Renal pelvis (tissue), 1 donor: ENCODE measurements at regions not wholly inside any gene's neighbourhood (a gene's known extent, or its start where the extent isn't known, plus 50 kb on each side); places are given as distances from the start of the nearest gene placed in this dataset.

Experiments
- DNase-seq: peaks from one replicate; pipeline ENCODE4 v3.0.0-alpha.2; 2013

DNA sequence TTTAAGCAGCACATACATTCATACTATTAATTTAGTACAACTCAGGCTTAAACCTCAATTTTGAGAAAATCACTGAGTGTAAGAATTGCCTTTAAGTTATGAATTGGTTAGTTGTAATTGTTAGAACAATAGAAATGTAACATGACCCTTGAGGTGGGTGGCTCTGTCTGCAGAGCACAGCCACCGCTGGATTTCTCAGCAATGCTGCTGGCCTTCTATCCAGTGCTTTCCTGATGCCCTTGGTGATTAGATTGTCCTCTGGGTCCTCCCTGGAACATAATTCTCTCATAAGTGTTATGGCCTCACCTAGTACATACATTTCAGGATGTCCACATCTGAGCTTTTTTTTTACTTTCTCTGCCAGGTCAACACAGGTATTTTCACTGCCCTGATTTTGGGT is 213.2 kb downstream of the SLC7A11 start:
- no peak for DNase-seq

DNA sequence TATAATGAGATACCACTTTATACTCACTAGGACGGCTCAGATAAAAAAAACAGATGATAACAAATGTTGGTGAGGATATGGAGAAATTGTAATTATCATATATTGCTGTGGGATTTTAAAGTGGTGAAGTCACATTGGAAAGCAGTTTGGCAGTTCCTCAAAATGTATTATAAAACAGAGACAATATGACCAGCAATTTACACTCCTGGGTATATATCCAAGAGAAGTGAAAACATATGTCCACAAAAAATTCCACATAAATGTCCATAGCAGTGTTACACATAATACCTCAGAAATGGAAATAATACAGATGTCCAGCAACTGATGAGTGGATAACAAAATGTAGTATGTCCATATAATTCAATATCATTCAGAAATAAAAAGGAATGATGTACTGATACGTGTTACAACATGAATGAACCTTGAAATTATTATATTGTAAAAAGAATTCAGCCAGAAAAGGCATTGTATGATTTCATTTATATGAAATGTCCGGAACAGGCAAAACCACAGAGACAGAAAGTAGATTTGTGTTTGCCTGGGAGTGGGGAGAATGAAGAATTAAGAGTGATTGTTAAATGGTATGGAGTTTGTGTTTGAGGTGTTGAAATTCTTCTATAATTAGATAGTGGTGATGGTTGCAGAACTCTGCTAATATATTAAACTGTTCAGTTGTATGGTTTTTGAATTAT is 220.9 kb downstream of the SLC7A11 start:
- no peak for DNase-seq

DNA sequence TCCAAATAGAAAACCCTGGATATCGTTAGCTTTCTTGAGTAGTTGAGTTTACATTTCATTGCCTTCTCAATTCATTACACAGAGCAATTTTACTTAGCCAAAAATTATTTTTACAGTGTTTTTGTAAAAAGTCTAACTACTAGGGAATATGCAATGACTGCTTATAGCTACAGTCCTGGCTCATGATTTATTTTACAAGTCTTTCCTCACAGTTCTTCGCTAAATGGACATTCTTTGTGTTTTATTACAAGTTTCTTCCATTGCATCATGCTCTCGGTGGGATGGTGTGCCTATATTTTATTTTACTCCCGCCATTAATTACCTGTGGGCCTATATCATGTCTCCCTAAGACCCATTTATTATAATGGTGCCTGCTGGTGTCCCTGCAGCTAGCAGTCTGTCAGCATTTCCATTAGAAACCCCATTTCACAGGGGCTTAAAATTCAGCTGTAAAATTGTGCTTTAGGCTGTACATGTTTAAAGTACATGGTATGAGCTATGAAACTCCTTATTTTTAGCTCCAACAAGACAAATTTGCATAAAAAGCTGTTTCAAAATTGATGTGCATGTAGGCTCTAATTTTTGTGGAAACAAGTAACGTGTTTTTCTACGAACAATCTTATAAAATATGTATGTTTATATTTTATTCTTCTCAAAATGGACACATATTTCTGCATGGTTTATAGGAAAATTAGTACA is 227.4 kb downstream of the SLC7A11 start:
- no peak for DNase-seq

DNA sequence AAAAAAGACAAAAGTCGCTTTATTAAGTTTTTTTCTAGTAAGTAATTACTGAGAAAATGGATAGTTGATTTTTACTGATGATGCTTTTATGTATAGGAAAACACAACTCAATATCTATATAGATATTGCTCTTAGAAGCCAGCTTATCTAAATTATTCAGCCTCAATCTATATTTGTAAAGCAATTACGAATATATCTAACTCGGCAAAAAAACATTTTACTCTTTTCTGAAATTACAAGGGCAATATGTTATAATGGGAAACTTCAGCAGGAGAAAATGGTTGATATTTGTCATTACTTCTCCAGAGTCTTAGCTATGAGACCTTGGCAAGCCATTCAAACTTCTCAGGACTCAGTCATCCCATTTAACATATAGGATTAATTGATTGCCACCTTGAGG is 228.5 kb downstream of the SLC7A11 start:
- DNase-seq, result no peak

DNA sequence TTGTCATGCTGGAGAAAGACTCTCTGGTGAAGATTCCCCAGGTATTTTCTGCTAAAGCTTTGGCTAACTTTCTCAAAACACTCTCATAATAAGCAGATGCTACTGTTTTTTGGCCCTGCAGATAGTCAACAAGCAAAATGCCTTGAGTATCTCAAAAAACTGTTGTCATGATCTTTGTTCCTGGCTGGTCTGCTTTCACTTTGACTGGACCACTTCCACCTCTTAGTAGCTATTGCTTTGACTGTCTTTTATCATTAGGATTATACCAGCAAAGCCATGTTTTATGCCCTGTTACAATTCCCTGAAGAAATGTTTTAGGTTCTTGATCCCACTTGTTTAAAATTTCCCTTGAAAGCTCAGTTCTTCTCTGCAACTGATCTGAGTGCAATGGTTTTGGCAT is 231.5 kb downstream of the SLC7A11 start:
- no peak for DNase-seq

DNA sequence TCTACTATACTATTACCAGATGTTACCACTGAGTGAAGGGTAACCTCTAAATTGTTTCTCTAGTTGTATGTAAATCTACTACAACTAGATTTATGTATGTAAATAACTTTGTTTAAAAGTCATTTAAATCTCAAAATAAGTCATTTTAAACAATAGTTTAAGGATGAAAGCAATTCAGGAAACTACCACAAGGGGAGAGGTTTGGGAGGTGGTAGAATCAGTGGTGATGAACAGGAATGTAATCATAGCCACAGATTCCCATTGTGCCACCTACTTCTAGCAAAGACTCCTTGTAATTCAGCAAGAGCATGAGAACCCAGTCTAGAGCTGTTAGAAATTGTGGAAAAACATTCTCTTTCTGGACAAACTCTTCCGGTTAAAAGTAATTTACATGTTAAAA is 234.6 kb downstream of the SLC7A11 start:
- no peak for DNase-seq

DNA sequence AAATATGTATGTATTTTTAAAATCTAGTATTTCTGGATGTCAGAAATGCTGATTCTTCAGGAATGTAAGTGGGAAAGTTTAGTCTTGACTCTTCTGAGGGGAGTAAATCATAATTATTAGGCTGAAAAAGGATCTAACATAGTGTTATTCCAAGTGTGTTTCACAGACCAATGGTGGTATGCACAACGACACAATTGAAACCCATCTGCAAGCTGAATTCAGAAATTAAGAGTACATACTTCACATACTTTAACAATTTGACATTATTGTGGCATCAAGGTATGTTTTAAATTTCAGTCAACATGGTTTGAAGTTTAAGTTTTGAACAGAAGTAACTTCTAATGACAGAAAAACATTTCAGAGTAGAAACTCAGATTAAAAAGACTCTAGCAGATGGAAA is 236.7 kb downstream of the SLC7A11 start:
- no peak for DNase-seq

DNA sequence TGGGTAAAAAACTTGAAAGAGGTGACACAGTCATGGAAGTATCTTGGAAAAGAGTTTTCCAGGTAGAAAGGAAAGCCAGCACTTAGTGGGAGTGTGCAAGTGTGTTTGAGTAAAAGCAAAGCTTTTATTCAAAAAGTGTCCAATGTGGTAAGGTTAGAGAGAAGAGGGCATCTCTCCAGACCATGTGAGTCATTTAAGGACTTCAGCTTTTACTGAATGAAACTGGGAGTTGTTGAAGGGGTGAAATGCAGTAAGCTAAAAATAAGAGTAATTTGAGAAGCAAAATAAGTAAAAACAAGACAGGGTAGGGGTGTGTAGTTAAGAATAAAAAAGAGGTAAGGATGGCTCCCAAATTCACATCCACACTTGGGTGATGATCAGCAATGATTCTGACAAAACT is 238.9 kb downstream of the SLC7A11 start:
- DNase-seq, result no peak

DNA sequence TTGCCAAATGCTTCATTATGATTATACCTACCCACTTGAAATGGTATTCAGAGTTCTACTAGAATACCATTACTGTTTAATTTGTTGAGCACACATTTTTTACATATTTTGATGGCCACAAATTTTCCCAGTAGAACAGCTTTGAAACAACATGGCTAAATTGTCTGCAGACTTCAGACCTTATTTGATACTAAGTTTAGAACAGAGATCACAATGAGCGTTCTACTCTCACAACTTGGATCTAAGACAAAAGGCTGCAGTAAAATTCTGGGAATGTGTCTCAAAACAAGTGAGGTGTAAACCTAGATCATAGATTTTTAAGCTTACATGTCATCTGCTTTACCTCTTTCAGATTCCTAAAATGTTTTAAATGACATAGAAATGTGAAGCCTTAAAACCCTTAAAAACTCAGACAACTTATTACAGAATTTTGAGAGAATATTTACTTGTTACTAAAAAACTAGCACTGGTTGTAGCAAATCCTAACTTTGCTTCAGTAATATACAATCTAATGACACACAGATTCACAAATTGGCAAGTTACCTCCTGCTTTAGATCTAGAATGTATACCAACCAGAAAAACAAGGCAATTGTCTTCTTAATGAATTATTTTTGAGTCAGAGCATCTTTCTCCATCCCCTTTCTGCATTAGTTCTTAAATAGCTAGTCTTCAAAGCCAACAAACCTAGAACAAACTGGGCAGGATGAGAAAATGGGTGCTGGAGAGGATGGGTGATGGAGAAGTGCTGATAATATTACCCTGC is 243.3 kb downstream of the SLC7A11 start:
- no peak for DNase-seq

DNA sequence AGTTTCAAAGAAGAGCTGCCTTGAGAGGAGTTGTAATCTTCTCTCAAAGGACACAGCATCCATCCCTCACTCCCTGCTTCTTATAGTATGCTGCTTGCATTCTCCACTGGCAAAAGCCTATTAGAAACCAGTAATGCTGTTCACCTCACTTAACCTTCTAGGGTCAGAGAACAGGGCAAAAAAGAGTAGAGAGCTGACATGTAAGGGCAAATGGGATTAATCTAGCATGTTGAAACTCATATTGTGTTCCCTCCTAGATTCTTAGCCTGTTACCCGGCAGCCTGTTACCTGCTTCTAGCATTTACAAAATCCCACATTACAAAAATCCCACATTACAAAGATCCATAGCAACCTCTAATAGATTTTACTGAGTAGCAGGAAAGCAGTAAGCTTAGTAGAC is 244.7 kb downstream of the SLC7A11 start:
- DNase-seq, result no peak

DNA sequence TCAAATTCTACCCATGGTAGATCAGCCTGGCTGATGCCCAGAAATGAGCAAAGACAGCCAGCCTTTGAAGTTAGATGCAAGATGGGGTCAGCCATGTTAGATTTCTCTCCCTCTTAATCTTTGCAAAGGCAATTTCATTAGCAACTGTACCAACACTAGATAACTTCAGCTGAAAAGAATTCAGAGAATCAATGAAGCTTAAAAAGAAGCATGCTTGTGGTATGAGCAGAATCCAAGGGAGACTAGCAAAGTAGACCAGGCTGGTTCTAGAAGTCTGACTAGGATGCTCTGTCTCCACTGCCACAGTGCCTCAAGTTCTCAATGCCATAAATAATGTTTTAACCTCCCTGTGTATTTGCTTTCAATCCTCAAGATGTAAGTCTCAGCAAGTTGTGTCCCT is 247.3 kb downstream of the SLC7A11 start:
- no peak for DNase-seq

DNA sequence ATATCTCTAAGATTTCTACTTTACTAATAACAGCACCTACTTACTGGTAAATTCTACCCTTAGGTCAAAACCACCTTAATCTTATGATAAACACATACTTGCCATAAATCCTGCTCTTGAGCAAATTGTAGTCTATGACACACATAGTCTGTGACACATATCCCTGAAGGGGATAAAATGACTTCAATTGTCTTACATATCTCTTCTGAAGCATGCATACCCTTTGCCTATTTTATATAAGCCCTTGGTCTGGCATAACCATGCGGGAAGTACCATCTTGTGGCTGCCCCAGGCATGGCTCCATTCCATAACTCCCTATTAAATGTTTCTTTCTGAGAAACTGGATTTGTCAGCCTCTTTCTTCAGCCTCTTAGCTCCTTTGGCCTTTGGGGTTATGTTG is 248.9 kb downstream of the SLC7A11 start:
- no peak for DNase-seq

DNA sequence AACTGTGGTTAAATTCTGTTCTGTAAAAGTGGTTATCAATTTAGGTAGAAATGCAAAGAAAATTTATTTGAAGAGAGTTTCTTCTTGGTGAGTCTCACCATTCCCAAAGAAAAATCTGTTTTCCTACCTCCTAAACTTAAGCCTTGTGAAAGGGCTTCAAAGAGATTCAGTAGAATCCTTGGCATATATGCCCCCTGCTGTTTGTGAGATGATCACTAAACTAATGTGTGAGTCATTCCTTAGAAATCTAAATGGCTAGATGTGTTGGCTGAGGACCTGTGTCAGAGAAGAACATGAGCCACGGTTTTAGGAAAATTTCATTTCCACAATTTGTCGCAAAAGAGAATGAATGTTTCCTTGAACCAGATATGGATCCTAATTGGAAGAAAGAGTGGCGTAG is 260.9 kb downstream of the SLC7A11 start:
- DNase-seq, result no peak

DNA sequence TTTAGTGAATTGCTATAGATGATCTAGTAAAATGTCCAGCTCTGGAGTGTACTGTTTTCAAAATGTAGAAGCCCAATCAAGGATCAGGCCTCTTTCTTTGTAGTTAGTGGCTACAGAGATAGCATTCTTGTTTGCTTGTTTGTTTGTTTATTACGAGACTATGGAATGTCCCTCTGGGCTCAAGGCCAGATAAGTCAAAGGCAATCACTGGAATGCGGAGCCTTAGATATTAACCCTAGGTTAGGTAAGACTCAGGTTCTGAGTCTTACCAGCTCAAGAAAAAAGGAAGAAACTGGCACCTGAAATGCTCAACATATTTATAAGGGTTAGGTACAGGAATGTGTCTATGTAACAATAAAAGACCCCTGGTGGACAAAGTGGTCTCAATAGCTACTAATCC is 261.5 kb downstream of the SLC7A11 start:
- no peak for DNase-seq

DNA sequence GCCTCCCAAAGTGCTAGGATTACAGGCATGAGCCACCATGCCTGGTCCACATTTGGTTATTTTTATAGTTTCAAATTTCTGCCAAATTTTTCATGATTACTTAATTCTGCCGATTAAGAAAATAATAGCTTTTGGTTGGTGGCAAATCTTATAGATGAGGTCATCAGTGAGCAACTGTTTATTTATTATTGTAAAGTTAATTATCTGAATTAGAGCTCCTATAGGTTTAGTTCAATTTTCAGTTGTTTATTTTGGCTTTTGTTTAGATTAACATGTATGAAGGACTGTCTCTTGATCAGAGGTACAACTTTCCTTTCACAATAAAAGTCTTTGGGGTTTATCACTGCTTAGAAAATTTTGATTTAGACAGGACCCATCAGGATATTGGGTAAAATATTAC is 262.2 kb downstream of the SLC7A11 start:
- DNase-seq, result no peak

DNA sequence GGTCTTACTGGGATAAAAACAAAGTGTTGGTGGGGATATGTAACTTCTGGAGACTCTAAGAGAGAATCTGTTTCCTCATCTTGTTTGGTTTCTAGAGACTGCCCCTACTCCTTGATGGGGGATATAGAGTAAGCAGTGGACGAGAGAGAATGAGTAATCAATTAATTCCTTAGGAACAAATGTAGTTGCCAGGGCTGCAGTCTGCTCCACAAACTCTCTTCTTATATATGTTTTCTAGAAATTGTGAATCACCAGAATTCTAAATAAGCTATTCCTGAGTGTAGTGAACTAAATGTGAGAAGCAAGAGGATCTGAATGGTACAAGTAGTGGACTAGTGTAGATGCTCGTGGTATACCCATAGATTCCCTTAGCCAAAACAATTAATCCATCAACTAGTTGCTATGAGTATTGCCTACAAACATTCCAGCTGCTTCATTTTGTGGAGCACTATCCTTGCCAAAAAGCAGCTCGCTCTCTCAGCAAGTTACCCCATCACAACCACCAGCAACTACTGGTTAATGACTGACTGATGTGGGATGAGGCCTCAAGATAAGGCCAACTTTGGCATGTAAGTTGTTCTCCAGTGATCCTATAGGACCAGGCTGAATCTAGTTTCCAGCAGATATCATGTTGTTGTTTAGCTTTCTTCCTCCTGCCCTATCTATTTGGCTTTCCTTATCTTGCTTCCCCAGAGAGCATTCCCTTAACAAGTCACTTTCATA is 273.0 kb downstream of the SLC7A11 start:
- DNase-seq, result no peak

DNA sequence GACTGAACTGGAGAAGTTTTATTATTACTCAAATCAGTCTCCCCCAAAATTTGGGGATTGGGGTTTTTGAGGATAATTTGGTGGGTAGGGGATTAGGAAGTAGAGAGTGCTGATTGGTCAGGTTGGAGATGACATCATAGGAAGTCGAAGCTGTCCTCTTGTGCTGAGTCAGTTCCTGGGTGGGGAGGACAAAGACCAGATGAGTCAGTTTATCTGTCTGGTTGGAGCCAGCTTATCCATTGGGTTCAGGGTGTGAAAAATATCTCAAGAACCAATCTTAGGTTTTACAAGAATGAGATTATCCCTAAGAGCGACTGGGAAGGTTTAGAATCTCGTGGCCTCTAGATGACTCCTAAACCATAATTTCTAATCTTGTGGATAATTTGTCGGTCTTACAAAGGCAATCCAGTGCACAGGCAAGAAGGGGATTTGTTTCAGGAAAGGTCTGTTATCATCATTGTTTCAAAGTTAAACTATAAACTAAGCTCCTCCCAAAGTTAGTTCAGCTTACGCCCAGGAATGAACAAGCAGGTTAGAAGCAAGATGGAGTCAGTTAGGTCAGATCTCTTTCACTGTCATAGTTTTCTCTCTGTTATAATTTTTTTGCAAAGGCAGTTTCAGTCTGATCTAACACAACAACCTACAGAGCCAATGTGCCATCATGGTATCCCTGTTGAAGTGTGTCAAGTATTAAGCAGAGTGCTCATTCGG is 274.5 kb downstream of the SLC7A11 start:
- no peak for DNase-seq

DNA sequence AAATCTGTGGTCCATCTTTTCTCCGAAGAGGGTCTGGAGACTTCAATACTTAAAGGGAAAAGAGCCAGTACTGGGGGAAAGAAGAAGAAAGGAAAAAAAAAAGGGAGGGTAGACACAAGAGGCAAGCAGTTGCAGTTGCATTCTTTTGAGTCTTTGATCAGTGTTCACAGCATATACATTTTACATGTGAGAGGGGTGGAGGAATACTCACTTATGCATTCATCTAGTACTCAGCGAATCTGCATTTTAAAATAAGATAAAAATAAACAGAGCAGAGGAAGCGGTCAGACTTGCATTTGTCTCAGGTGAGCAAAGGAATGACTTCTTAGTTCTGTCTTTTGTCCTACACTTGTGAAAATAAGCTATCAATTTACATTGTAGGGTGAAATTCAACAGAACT is 275.6 kb downstream of the SLC7A11 start:
- DNase-seq, result no peak

DNA sequence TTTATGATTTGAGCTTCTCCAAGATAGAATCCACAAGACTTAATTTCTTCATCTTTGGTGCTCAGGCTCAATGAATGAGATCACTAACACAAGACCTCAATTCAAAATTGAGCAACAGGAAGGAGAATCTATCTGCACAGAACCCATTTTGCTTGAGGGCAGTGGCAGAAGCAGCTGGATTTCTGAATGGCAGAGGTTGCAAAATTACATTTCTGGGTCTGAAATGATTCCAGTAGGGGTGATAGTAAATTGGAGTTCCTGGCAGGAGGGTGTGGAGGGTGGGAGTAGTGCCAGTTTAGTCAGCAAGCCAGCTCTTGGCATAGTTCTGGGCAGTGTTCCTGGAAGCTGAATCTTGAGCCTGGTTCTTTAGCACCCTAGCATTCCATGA is 281.1 kb downstream of the SLC7A11 start:
- no peak for DNase-seq

DNA sequence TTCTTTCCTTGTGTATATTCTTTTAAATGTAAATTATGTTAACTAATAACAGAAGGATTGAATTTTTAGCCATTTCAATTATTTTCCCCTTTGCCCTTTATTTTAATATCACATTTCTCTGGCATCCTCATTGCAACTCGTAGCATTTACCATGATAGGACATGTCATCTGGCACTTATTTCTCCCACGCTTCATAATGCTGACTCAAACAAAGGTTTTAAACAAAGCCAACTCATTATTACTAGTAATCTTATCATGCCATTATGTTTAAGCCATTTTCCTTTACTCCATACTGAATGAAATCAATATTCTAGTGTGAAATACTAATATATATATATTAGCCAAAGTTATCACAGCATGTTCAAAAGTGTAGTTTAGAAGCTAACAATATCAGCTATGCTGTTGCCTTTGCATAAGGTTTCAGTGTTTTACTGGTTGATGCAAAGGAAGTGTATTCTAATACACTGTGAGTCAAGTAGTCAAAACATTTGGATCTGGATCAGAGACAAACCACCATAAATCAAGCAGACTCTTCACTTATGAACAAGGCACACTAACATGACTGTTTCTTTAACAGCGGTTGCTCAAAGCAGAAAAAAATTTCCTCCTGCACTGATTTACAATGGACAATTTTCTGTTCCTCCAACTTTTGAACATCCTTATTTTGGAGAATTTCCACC is 281.6 kb downstream of the SLC7A11 start:
- DNase-seq, result peak; percentile 44

DNA sequence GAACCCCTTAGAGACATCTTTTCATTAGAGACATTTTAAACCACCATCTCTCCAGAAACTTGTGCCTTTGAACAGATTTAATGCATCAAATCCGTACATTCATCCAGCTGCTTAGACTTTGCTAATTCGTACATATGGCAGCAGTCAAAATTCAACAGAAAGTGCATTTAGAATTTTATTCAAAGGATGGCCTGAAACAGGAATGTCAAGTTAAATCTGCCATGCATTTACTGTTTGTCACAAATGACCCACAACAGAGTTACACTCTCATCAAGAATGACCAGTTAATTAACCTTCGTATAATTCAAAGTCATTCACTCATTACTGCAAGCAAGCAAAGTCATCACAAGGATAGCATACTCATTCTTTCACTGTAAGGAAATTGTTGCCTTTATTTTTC is 284.3 kb downstream of the SLC7A11 start:
- DNase-seq, result peak; percentile 58
